KMS-11 (cell line): ENCODE measurements at regions not wholly inside any gene's neighbourhood (a gene's known extent, or its start where the extent isn't known, plus 50 kb on each side); places are given as distances from the start of the nearest gene placed in this dataset.

Experiments used
- H2AFZ ChIP-seq: fragments of 200-600 bp; sonication (generic); 2 replicates; pipeline ENCODE4 v1.6.1; 2016; ENCODE audit warnings: antibody characterized with exemption, mixed run types, low read depth
- H3K27ac ChIP-seq: fragments of 200-600 bp; sonication (generic); 2 replicates; pipeline ENCODE4 v1.6.1; 2016; ENCODE audit warnings: mild to moderate bottlenecking, mixed run types
- H3K27me3 ChIP-seq: fragments of 200-600 bp; sonication (generic); 2 replicates; pipeline ENCODE4 v1.6.1; 2017; ENCODE audit warnings: mild to moderate bottlenecking, low read depth, mixed run types, moderate library complexity; ENCODE audit not compliant: insufficient read depth
- H3K36me3 ChIP-seq: fragments of 200-600 bp; sonication (generic); 2 replicates; pipeline ENCODE4 v1.6.1; 2017; ENCODE audit warnings: mild to moderate bottlenecking, mixed run types; ENCODE audit not compliant: insufficient read depth
- H3K4me1 ChIP-seq: fragments of 200-600 bp; sonication (generic); 2 replicates; pipeline ENCODE4 v1.6.1; 2016; ENCODE audit warnings: mild to moderate bottlenecking, low read depth, mixed run types; ENCODE audit not compliant: poor library complexity, severe bottlenecking
- H3K4me2 ChIP-seq: fragments of 200-600 bp; sonication (generic); 2 replicates; pipeline ENCODE4 v1.7.0; 2016; ENCODE audit warnings: mild to moderate bottlenecking, mixed run types
- H3K4me3 ChIP-seq: fragments of 200-600 bp; sonication (generic); IDR thresholded peaks from 2 replicates; pipeline ENCODE4 v1.6.1; 2017; ENCODE audit warnings: low read depth, low read length, mixed read lengths; ENCODE audit not compliant: insufficient read depth
- H3K79me2 ChIP-seq: fragments of 200-600 bp; sonication (generic); 2 replicates; pipeline ENCODE4 v1.6.1; 2016; ENCODE audit warnings: low read depth, mixed run types; ENCODE audit not compliant: insufficient read depth
- H3K9ac ChIP-seq: fragments of 200-600 bp; sonication (generic); 2 replicates; pipeline ENCODE4 v1.6.1; 2016; ENCODE audit warnings: mild to moderate bottlenecking, mixed run types
- H4K20me1 ChIP-seq: fragments of 200-600 bp; sonication (generic); 2 replicates; pipeline ENCODE4 v1.6.1; 2016; ENCODE audit warnings: mild to moderate bottlenecking, mixed run types; ENCODE audit not compliant: insufficient read depth
- CTCF ChIP-seq: fragments of 200-600 bp; sonication (generic); conservative IDR thresholded peaks from 2 replicates; pipeline ENCODE4 v1.6.1; 2017; ENCODE audit warnings: low read depth, mild to moderate bottlenecking, antibody characterized with exemption, low read length, moderate library complexity, mixed read lengths

GRCh38 chr2:5521461-5521860 lies 170.7 kb upstream of the SOX11 start:
- H3K9ac ChIP-seq: no peak overlapping the region
- no peaks in the 10 kb centered on the region for H3K36me3 ChIP-seq
- no peak overlapping the region for H2AFZ ChIP-seq
- no peak overlapping the region for H3K4me3 ChIP-seq
- H3K4me2 ChIP-seq: no peak overlapping the region
- H3K27ac ChIP-seq: no peak overlapping the region
- H4K20me1 ChIP-seq: no peaks in the 10 kb centered on the region
- TF ChIP-seq CTCF: no peak
- H3K27me3 ChIP-seq: no peaks in the 10 kb centered on the region
- no peaks in the 10 kb centered on the region for H3K79me2 ChIP-seq
- H3K4me1 ChIP-seq: no peaks in the 10 kb centered on the region

GRCh38 chr2:5524551-5524950 lies 167.6 kb upstream of the SOX11 start:
- Histone ChIP-seq H3K4me2 (no peak overlapping the region), H4K20me1 (no peaks in the 10 kb centered on the region), H3K36me3 (no peaks in the 10 kb centered on the region), H3K79me2 (no peaks in the 10 kb centered on the region), H3K4me1 (no peaks in the 10 kb centered on the region), H3K9ac (no peak overlapping the region), H3K4me3 (no peak overlapping the region), H3K27me3 (no peaks in the 10 kb centered on the region), H2AFZ (no peak overlapping the region), H3K27ac (no peak overlapping the region)
- no peak for TF ChIP-seq CTCF

- no peak overlapping the region for H2AFZ ChIP-seq
- H3K27me3 ChIP-seq: no peaks in the 10 kb centered on the region
- H3K9ac ChIP-seq: no peak overlapping the region
- H3K79me2 ChIP-seq: no peaks in the 10 kb centered on the region
- H4K20me1 ChIP-seq: no peaks in the 10 kb centered on the region
- H3K4me2 ChIP-seq: no peak overlapping the region
- H3K27ac ChIP-seq: no peak overlapping the region
- H3K4me3 ChIP-seq: no peak overlapping the region
- no peaks in the 10 kb centered on the region for H3K4me1 ChIP-seq
- no peaks in the 10 kb centered on the region for H3K36me3 ChIP-seq
- TF ChIP-seq CTCF: no peak
Measured at GRCh38 chr2:5528706-5529105, 163.5 kb upstream of the SOX11 start.

GRCh38 chr2:5530011-5530696 lies 162.0 kb upstream of the SOX11 start:
- H3K9ac ChIP-seq: no peak overlapping the region
- no peaks in the 10 kb centered on the region for H3K36me3 ChIP-seq
- no peak overlapping the region for H3K27ac ChIP-seq
- H3K4me1 ChIP-seq: no peaks in the 10 kb centered on the region
- H3K79me2 ChIP-seq: no peaks in the 10 kb centered on the region
- no peaks in the 10 kb centered on the region for H4K20me1 ChIP-seq
- no peak overlapping the region for H2AFZ ChIP-seq
- H3K4me3 ChIP-seq: no peak overlapping the region
- H3K27me3 ChIP-seq: no peaks in the 10 kb centered on the region
- H3K4me2 ChIP-seq: no peak overlapping the region
- no peak for TF ChIP-seq CTCF
